ENCODE measurements at regions not wholly inside any gene's neighbourhood (a gene's known extent, or its start where the extent isn't known, plus 50 kb on each side); places are given as distances from the start of the nearest gene placed in this dataset.
"Not testable (repeated sequence)": the region's sequence is repeated elsewhere in the genome, so short reads cannot be mapped to it uniquely, and the experiment has no call there.

- DNase-seq: no peak
These were observed 124.9 kb upstream of the PRR20G start for GRCh38 chr3:127412578-127413317.

- not testable (repeated sequence) for DNase-seq
These were observed 124.0 kb upstream of the PRR20G start for GRCh38 chr3:127411875-127412274.

- no peak for DNase-seq
These were observed 123.4 kb upstream of the PRR20G start for GRCh38 chr3:127411083-127411727.

GRCh38 chr3:127410678-127411077, 122.8 kb upstream of the PRR20G start:
- DNase-seq: no peak

GRCh38 chr3:127410137-127410488, 122.3 kb upstream of the PRR20G start:
- DNase-seq: no peak

GRCh38 chr3:127409421-127410136, 121.7 kb upstream of the PRR20G start:
- DNase-seq: no peak

GRCh38 chr3:127408684-127409420, 121.0 kb upstream of the PRR20G start:
- DNase-seq: no peak

GRCh38 chr3:127408022-127408683, 120.3 kb upstream of the PRR20G start:
- no peak for DNase-seq

- DNase-seq: no peak
These were observed 119.4 kb upstream of the PRR20G start for GRCh38 chr3:127407026-127407939.

- no peak for DNase-seq
These were observed 118.6 kb upstream of the PRR20G start for GRCh38 chr3:127406309-127407025.

- no peak for DNase-seq
These were observed 117.9 kb upstream of the PRR20G start for GRCh38 chr3:127405791-127406190.

GRCh38 chr3:127405010-127405598, 117.3 kb upstream of the PRR20G start:
- DNase-seq: no peak

- DNase-seq: no peak
These were observed 116.6 kb upstream of the PRR20G start for GRCh38 chr3:127404221-127405009.

GRCh38 chr3:127403795-127404194, 115.9 kb upstream of the PRR20G start:
- DNase-seq: no peak

GRCh38 chr3:127399154-127399553, 111.3 kb upstream of the PRR20G start:
- DNase-seq: no peak

GRCh38 chr3:127396473-127396872, 108.6 kb upstream of the PRR20G start:
- no peak for DNase-seq

GRCh38 chr3:127395663-127396355, 108.0 kb upstream of the PRR20G start:
- DNase-seq: no peak

- no peak for DNase-seq
These were observed 107.3 kb upstream of the PRR20G start for GRCh38 chr3:127394984-127395662.

Measured in effector CD8-positive, alpha-beta T cell (primary cell).